ENCODE measurements at regions not wholly inside any gene's neighbourhood (a gene's known extent, or its start where the extent isn't known, plus 50 kb on each side); places are given as distances from the start of the nearest gene placed in this dataset.

GRCh38 chr13:40204246-40204645 is 462.2 kb downstream of the FOXO1 start:
- DNase-seq = no peak

- DNase-seq = no peak
Observed at GRCh38 chr13:40205771-40206240, 460.6 kb downstream of the FOXO1 start.

DNA sequence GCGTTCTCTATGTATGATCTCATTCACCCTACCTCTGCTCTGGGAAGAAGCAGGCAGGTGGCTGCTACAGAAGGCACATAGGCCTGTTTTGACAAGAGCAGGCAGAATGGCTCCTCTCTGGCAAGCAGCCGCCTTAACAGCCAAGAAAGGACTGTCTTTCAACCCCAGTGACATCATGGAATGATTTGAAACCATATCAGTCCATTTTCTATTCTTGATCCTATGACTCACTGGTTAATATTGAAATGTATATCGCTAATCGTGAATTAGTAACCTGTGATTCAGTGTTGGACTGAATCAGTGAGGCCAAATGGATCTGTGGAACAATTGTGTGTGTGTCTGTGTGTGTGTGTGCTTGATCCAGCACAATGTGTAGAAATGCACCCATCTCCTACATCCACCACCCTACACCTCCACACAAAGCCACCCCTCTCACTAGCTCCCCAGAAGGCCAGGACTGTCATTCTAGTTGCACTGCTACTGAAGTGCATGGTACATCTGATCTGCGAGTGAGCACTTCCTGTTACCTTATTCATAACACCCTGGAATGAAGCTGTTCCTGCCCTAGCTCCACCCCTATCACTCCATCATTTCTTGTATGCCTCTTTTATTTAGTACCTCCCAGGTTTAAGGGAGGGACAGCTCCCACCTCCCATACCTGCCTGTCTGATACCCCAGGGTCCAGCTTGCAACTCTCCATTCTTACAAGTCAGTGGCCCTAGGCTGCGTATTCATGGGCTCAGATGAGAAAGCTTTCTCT is 460.0 kb downstream of the FOXO1 start:
- DNase-seq = no peak

- no peak for DNase-seq
Observed at GRCh38 chr13:40207001-40207478, 459.4 kb downstream of the FOXO1 start.

DNA sequence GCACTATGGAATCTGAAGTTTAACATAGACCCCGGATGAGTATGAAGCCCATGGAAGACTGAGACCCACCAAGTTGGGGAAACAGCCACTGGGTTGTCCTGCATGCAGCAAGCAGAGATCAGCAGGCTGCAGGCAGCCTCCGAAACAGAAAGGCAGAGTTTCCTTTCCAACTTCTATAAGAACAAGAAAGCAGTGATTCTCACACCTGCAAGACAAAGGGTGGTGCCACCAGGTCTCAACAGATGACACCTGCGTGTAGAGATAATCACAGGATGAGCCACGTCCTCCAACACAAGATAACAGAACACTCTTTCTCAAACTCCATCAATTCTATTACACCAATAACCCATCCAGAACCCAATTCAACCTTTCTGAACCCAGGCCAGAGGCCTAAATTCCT is 457.9 kb downstream of the FOXO1 start:
- no peak for DNase-seq

DNA sequence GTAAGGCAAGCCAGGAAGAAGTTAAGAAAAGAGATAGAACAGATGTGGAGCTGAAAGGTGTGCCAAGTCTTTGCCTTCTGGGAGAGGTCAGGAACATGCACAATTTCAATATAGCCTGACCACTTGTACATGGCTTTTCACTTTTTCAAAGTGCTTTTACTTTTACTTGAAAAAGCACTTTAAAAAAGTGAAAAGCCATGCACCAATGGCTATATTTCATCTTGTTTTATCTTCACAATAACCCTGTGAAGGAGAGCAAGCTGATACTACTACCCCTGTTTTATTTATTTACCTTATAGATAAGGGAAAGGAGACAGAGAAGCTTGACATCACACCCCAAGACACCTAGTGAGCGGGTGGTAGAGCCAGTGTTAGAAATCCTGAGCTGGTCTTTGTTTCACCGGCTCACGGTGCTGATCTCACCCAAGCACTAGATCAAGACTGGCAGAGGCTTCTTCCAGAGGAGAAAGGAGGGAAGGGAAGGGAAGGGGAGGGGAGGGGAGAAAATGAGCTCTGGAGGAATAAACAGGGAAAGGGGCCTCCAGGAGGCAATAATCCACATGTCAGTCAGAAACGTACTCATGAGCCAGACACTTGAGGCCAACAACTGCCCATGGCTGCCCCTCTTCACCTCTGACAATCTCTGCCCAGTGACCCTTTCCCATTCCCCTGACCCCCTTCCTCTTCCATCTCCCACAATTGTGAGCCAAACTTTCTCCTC is 455.4 kb downstream of the FOXO1 start:
- no peak for DNase-seq

GRCh38 chr13:40211586-40211968 is 454.9 kb downstream of the FOXO1 start:
- DNase-seq = no peak

GRCh38 chr13:40213779-40214178 is 452.7 kb downstream of the FOXO1 start:
- no peak for DNase-seq

- no peak for DNase-seq
Observed at GRCh38 chr13:40215311-40215710, 451.1 kb downstream of the FOXO1 start.

DNA sequence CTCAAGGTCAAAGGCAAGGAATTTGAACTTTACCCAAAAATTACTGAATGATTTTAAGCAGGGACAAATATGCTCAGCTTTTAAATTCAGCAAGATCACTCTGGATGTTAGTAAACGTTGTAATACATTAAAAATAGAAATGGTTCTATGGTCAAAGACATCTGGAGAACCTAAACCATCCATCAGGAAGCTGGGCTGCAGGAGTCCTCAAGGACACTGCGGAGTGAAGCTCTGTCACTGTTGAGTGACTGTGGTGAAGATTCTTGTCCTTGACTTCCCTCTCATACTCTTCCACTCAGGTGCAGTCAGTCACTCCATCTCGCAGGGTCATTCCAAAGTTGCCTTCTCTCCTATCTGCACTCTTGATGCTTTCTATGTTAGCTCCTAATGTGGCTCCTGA is 450.7 kb downstream of the FOXO1 start:
- DNase-seq = no peak

DNA sequence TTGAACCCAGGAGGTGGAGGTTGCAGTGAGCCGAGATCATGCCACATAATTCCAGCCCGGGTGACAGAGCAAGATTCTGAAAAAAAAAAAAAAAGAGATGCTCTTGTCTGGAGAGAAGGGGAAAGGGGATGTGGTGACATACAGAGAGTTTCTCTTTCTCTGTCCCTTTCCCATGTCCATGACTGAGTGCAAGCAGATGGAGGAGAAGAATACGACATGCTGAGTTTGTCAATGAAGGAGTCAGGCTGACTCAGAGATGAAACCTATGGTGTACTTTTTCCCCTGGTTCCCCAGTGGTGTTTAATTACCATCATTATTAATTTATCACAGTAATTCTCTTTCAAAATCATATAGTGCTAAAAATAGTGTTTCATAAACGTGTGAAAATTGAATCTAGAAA is 448.8 kb downstream of the FOXO1 start:
- no peak for DNase-seq

DNA sequence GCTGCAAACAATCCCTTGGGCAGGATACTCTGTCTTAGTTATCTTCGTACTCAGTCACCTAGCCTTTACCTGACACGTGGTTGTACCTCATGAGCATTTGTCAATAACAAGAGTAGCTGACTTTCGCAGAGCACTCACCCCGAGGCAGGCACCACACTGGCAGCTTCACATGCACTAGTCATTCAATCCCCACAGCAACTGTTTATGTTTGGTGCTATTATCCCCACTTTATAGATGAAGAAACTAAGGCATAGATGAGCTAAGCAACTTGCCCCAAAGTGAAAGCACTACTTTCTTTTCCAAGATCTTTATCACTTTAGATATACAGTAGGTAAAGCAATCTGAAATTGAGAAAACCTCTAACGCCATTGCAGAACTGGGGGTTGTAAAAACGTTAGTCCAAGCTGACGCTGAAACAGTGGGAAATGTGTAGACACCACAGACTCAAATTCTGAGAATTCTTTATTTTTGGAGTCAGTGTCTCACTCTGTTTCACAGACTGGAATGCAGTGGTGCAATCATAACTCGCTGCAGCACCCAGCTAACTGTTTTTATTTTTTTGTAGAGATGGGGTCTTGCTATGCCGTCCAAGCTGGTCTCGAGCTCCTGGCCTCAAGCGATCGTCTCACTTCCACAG is 446.0 kb downstream of the FOXO1 start:
- DNase-seq = no peak

- DNase-seq = no peak
Observed at GRCh38 chr13:40221131-40221459, 445.3 kb downstream of the FOXO1 start.

DNA sequence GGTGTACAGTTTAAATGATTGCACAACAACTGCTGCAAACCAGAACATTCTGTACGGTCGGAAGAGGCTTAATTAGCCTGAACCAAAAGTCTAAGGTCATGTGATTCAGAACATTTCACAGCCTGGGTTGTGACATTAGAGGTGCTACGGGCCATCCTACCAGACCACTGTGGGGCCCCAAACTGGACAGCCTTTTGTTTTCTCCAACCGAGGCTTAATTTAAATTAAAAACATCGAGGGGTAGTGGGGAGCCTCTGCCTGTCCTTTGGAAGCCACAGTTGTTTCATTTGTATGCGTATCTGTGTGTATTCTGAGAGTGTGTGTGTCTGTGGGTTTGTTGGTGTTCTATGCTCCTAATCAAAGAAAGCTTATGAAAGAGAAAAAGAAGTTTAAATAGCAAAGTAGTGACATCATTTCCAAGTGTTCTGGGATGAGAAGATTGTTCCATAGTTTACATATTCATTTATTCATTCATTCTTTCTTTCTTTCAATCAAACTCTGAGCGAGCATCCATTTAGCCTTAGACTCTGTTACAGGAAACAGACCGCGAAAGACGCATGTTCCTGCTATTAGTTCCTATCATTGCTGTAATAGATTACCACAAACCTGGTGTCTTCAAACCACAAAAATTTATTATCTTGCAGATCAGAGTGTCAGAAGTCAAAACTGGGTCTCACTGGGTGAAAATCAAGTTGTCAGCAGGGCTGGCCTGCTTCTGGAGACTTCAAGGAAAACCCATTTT is 444.8 kb downstream of the FOXO1 start:
- DNase-seq = no peak

DNA sequence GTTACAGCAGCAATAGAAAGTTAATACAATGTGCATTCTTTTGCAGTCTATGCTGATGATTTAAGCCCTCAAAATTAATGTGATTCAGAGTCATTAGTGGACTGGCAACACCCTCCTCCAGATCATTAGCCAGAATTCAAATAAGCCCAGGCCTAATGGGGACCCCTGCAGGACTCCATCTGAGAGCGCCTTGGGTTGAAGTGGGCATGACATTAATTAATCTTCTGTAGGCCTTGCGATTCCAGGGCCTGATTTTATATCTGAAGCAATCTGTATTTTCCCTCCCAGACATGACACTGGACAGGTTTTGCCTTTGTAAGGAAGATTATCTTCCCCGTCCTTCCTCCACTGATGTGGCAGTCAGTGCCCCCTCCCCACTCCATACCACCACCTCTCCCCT is 442.9 kb downstream of the FOXO1 start:
- no peak for DNase-seq

DNA sequence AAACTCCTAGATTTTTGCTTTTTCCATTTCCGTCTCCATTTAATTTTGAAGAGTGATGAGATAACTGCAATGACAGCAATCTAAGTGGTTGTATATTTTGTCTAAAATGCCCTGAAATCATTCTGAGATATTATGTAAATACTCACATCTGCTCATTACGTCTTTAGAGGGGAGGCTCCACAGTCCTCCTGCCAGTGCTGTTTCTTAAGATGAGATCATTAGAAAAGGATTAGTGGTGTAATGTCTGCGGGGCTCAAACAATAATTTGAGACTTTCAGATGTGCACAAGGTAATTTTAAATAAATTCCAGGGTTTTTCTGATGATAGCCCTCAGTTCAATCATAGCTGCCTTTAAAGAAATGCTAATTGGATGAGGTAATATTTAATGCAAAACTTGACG is 437.9 kb downstream of the FOXO1 start:
- no peak for DNase-seq

- no peak for DNase-seq
Observed at GRCh38 chr13:40228990-40229389, 437.5 kb downstream of the FOXO1 start.

DNA sequence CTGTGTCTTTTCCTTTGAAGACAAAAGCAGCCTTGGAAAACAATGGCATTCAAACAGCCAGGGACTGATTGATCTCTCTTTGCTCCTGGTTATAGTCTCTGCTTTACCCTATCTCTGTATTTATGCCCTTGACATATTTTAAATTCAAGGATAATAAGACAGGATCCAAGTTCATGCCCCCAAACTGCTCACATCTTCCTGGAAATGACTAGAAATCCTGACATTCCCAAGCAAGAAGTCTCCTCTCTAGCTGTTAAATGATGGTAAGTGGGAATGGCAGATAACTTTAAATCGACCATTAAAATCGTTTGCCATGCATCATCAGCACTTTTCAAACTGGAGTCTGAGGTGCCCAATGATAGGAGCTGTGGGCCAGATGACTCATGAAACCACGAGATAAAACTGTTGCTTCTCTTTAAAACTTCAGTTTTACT is 435.6 kb downstream of the FOXO1 start:
- DNase-seq = no peak

DNA sequence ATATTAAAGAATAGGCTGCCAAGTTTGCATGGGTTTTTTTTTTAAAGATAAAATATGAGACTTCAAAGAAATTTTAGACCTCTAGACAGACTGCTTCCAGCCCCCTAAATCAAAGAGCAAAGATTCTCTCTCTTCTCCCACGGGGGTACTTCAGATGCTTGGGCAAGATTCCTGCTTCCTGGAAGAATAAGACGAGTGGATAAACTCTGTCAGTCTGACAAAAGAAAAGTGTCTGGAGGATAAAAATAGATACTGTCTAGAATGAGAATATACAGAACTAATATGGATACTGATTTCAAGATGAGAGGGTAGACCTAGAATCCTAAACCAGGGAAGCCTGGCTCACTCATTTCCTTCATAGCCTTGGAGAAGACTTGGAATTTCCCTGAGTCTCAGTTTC is 435.1 kb downstream of the FOXO1 start:
- DNase-seq = no peak

DNA sequence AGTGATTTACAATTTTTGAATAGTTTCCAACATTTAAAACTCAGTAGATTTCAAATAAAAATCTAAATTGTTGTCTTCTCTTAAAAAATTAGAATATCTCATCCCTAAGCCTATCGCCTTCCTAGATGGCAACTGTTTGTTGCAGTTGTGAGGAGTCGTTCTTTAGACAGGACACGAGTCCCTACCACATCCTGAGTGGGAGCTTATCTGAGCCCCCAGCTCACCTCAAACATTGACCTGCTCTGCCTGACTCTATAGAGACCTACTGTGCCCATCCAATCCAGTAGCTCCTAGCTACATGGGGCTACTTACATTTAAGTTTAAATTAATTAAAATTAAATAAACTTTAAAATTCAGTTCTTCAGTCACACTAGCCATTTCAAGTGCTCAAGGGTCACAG is 434.7 kb downstream of the FOXO1 start:
- no peak for DNase-seq

DNA sequence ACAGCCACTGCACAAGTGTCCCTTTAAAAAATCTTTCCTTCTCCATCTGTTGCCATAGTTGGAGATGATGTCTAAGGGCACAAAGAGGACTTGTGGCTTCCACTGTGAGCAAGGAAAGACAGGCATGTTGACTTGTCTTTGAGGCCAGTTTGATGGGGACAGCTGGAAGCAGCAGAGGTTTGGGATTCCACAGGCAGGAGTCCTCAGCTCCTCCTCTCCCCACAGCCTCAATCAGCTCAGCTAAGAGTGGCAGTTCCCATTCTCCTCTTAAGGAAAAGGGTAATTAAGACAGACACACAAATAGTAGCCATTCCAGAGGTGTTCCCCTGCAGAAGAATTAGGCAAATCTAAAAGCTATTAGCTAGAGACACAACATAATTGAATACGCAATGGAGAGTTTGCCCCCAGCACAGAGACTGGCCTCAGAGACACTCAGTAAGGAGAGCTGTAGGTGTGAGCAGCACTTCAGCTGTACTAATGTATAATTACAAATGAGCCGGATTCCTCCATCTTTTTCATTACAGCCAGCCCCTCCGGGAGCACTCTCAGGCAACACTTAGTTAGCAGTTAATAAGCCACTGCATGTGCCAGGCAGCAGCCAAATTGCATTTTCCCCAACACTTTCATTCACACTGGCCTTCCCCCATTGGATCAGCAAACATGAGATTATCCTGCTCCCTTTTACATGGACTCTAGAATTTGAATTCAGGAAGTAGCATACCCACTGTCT is 434.0 kb downstream of the FOXO1 start:
- no peak for DNase-seq

- no peak for DNase-seq
Observed at GRCh38 chr13:40233731-40234195, 432.7 kb downstream of the FOXO1 start.
